ENCODE measurements at regions not wholly inside any gene's neighbourhood (a gene's known extent, or its start where the extent isn't known, plus 50 kb on each side); places are given as distances from the start of the nearest gene placed in this dataset.

DNA sequence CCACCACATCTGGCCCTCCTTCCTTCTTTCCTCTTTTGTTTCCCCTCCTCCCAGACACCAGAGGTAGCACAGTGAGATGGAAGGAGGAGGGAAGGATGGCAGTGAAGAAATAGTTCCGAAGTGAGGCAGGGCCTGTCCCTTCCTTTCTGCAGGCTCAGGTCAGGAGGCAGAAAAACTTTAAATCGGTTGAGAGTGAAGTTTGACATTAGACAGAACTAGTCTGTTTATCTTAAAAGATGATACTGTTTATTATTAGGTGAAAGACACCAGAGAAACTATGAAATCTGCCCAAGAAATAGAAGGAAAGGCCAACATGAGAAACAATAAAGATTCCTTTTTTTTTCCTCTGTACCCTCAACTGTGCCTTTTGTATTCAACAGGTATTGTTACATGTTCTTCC is 670.3 kb downstream of the UTRN start:
- Histone ChIP-seq H3K27me3 (ENCODE audit: insufficient read depth, low read length) (no peaks in the 10 kb centered on the region), H3K23ac (ENCODE audit: insufficient read length, low read depth, low read length) (no peak overlapping the region), H4K91ac (ENCODE audit: insufficient read length, low read depth, low read length) (no peak overlapping the region), H3K9ac (ENCODE audit: extremely low read depth, insufficient read length, low read length) (no peak overlapping the region), H3K79me1 (ENCODE audit: insufficient read depth, low read depth, low read length, poor library complexity, severe bottlenecking) (no peaks in the 10 kb centered on the region), H2AK5ac (ENCODE audit: insufficient read length, low read length) (no peak overlapping the region), H4K5ac (ENCODE audit: insufficient read length, low read depth, low read length) (no peak overlapping the region), H2BK120ac (ENCODE audit: low read depth, low read length, poor library complexity, severe bottlenecking) (no peak overlapping the region), H3K4me2 (ENCODE audit: insufficient read depth, insufficient read length, low read length) (no peak overlapping the region), H3K79me2 (ENCODE audit: insufficient read depth, low read length) (no peaks in the 10 kb centered on the region), H4K20me1 (ENCODE audit: control insufficient read depth, insufficient read depth, insufficient read length) (no peaks in the 10 kb centered on the region), H2BK20ac (ENCODE audit: low read depth, low read length, poor library complexity, severe bottlenecking) (no peak overlapping the region), H2AFZ (ENCODE audit: low read length) (no peak overlapping the region), H3K14ac (ENCODE audit: insufficient read depth, low read length) (no peak overlapping the region), H4K8ac (replicated peaks; ENCODE audit: insufficient read length, low read depth, low read length) (no peak overlapping the region), H3K4ac (ENCODE audit: low read depth, low read length) (no peak overlapping the region), H3K56ac (ENCODE audit: insufficient read length, low read depth, low read length) (no peak overlapping the region), H3K9me3 (ENCODE audit: control insufficient read depth, low read depth, low read length) (no peaks in the 10 kb centered on the region), H3K4me1 (ENCODE audit: insufficient read depth, low read length) (peaks cover 4% of the 10 kb centered on the region; the same call in 1 of the 2 replicates), H2BK5ac (ENCODE audit: insufficient read length, low read length) (no peak overlapping the region), H3K23me2 (ENCODE audit: insufficient read length, low read depth, low read length, poor library complexity, severe bottlenecking) (no peaks in the 10 kb centered on the region), H3K18ac (ENCODE audit: insufficient read length, low read depth, low read length) (no peak overlapping the region), H3T11ph (ENCODE audit: low read length) (no peak overlapping the region), H3K27ac (ENCODE audit: insufficient read length, low read depth, low read length) (no peak overlapping the region), H2BK12ac (ENCODE audit: insufficient read length, low read depth, low read length) (no peak overlapping the region), H2BK15ac (ENCODE audit: low read depth, low read length) (no peak overlapping the region)
- no peak for DNase-seq
- Mint-ChIP-seq H3K9me3 (peaks cover 0 to 1% of the 10 kb centered on the region in 2 experiments; a peak in 1 of 5 replicates), H3K36me3 (ENCODE audit: insufficient read depth in 1 of 3, low read depth in 3 of 3) (peaks cover 0 to 17% (median 7%) of the 10 kb centered on the region in 3 experiments; a peak in 6 of 7 replicates), H3K4me1 (peaks cover 44% of the 10 kb centered on the region in 2 experiments), H3K27ac (peak overlapping the region in 2 of 3 experiments; percentile 2 to 5; a peak in 1 of 7 replicates), H3K4me3 (no peak overlapping the region), H3K27me3 (ENCODE audit: low read depth) (no peaks in the 10 kb centered on the region)
- TF ChIP-seq, protein P1, sequence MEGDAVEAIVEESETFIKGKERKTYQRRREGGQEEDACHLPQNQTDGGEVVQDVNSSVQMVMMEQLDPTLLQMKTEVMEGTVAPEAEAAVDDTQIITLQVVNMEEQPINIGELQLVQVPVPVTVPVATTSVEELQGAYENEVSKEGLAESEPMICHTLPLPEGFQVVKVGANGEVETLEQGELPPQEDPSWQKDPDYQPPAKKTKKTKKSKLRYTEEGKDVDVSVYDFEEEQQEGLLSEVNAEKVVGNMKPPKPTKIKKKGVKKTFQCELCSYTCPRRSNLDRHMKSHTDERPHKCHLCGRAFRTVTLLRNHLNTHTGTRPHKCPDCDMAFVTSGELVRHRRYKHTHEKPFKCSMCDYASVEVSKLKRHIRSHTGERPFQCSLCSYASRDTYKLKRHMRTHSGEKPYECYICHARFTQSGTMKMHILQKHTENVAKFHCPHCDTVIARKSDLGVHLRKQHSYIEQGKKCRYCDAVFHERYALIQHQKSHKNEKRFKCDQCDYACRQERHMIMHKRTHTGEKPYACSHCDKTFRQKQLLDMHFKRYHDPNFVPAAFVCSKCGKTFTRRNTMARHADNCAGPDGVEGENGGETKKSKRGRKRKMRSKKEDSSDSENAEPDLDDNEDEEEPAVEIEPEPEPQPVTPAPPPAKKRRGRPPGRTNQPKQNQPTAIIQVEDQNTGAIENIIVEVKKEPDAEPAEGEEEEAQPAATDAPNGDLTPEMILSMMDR (conservative IDR thresholded peaks at IDR 0.05): no peak
- WGBS (ENCODE audit: extremely low coverage, insufficient read length, low lambda C conversion rate): no CpG with 5 or more reads among the region's 2 CpGs

Data from H9 (cell line).